Stomach (tissue), 8 donors: ENCODE measurements at regions not wholly inside any gene's neighbourhood (a gene's known extent, or its start where the extent isn't known, plus 50 kb on each side); places are given as distances from the start of the nearest gene placed in this dataset.

Experiments used
- DNase-seq, 2 donors: peaks; one replicate each; pipeline versions ENCODE4 v3.0.0 to v3.0.0-alpha.2; 2013 to 2019
- H3K27ac ChIP-seq, 5 donors: fragments of 200-600 bp in 4 of 5; sonication (generic) in 4 of 5; one replicate each; pipeline ENCODE4 v1.5.1; 2013 to 2019; ENCODE audit warnings: mild to moderate bottlenecking in 1 of 5, moderate library complexity in 1 of 5
- H3K27me3 ChIP-seq, 3 donors: fragments of 200-600 bp; sonication (generic); one replicate each; pipeline ENCODE4 v1.5.1; 2017 to 2019; ENCODE audit warnings: mixed run types in 1 of 3
- H3K36me3 ChIP-seq, 4 donors: fragments of 200-600 bp; sonication (generic); 1 replicate in 3 of 4; 2 replicates in 1 of 4; pipeline ENCODE4 v1.5.1; 2016 to 2019
- H3K4me1 ChIP-seq, 4 donors: fragments of 200-600 bp; sonication (generic); one replicate each; pipeline ENCODE4 v1.5.1; 2016 to 2019
- H3K4me3 ChIP-seq, 4 donors: fragments of 200-600 bp; sonication (generic) in 3 of 4; one replicate each; pipeline ENCODE4 v1.5.1; 2016 to 2019; ENCODE audit warnings: mild to moderate bottlenecking in 1 of 4
- H3K9me3 ChIP-seq, 4 donors: fragments of 200-600 bp; sonication (generic); one replicate each; pipeline ENCODE4 v1.5.1; 2016 to 2019
- CTCF ChIP-seq, 7 experiments: fragments of 450-650 bp in 4 of 7; fragments of 200-600 bp in 3 of 7; sonication (generic) in 3 of 7; IDR thresholded peaks; one replicate each; pipeline ENCODE4 v1.5.1; 2016 to 2019; ENCODE audit warnings: antibody characterized with exemption in 7 of 7, control low read depth in 2 of 7, mild to moderate bottlenecking in 1 of 7
- EP300 ChIP-seq: sonication (generic); formaldehyde crosslinking; IDR thresholded peaks from one replicate; pipeline ENCODE4 v1.6.1; 2017; ENCODE audit warnings: antibody characterized with exemption
- POLR2A ChIP-seq, 4 donors: fragments of 450-650 bp; IDR thresholded peaks; one replicate each; pipeline ENCODE4 v1.6.1; 2016; ENCODE audit warnings: antibody characterized with exemption in 4 of 4, control low read depth in 2 of 4, mild to moderate bottlenecking in 1 of 4, moderate library complexity in 1 of 4
- POLR2AphosphoS5 ChIP-seq, 3 donors: sonication (generic); formaldehyde crosslinking; IDR thresholded peaks; one replicate each; pipeline ENCODE4 v1.6.1; 2016; ENCODE audit warnings: antibody characterized with exemption in 3 of 3
- WGBS, 5 donors: extraction: QIAGEN DNeasy Blood & Tissue Kit in 3 of 5; methylation state at CpG; one replicate each; pipeline versions ENCODE4 v1.1.5 to v1.1.7; 2013 to 2018; 5-methylcytosine and 5-hydroxymethylcytosine counted together
- intact Hi-C: fragments of 100-400 bp; cut with DNase I; formaldehyde crosslinking; loops from one replicate; pipeline ENCODE4 v1.15.1; 2023; ENCODE audit warnings: low total_unique reads
- donor health status: healthy with polysubstance abuse.
- donor health status: Bipolar disorder and iron deficiency.
- donor health status: healthy.

DNA sequence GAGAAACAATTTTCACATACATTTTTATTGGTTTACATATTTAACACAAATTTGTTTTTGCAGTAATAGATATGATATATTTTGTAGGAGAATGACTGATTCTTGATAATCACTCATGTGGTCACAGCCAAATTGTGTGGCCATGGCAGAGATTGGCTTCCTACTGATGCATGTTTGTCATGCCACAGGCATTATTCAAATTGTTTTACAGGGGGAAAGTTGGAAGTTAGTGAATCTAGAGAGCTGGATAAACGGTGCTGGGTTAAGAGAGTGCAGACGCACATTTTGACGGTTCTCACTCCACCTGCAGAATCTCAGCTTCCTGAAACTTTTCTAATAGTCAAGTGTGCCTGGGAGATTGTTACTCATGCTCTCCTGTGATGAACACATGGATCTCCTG, 91.1 kb upstream of the FBN2 start:
- 64 to 78% (median 67%) methylated on average over 3 of the region's 3 CpGs for WGBS, 5 donors
- Histone ChIP-seq H3K4me3 (no peak overlapping the region), H3K27ac (no peak overlapping the region), H3K27me3 (no peaks in the 10 kb centered on the region), H3K36me3 (no peaks in the 10 kb centered on the region), H3K9me3 (no peaks in the 10 kb centered on the region), H3K4me1 (no peaks in the 10 kb centered on the region)
- DNase-seq = no peak
- TF ChIP-seq POLR2A (IDR thresholded peaks at IDR 0.05) (no peak), CTCF (IDR thresholded peaks at IDR 0.05) (no peak), EP300 (no peak), POLR2AphosphoS5 (IDR thresholded peaks at IDR 0.05) (no peak)
- intact Hi-C loops = no loop called here

DNA sequence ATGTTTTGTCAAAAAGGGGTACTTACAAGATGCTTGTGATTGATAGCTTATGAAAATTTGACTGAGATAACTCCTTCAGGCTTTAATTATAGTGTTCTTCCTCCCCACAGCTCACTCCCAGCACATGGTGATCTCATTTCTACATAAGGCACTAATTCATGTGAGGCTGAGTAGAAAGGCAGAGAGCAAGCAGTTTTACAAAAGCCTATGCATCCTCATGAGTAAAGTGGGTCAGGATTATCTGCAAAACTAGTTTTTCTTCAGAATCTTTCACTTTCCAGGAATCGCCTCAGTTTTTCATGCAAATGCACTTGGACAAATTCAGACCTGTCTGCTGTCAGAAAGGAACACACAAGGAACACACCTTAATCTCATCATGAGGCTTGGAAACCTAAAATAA, 92.1 kb upstream of the FBN2 start:
- TF ChIP-seq POLR2A (IDR thresholded peaks at IDR 0.05) = no peak
- TF ChIP-seq EP300 = no peak
- no peak for TF ChIP-seq CTCF (IDR thresholded peaks at IDR 0.05)
- no peak for TF ChIP-seq POLR2AphosphoS5 (IDR thresholded peaks at IDR 0.05)
- no peak overlapping the region for H3K27ac ChIP-seq
- no peaks in the 10 kb centered on the region for H3K9me3 ChIP-seq
- H3K36me3 ChIP-seq = no peaks in the 10 kb centered on the region
- H3K27me3 ChIP-seq = no peaks in the 10 kb centered on the region
- H3K4me1 ChIP-seq = no peaks in the 10 kb centered on the region
- 83 to 94% (median 87%) methylated on average over 1 of the region's 1 CpG for WGBS, 5 donors
- H3K4me3 ChIP-seq = no peak overlapping the region
- DNase-seq = no peak
- intact Hi-C loops = no loop called here

- WGBS, 5 donors = 91 to 100% (median 98%) methylated on average over 1 of the region's 1 CpG
- no peak for TF ChIP-seq CTCF (IDR thresholded peaks at IDR 0.05)
- no peak for TF ChIP-seq POLR2AphosphoS5 (IDR thresholded peaks at IDR 0.05)
- TF ChIP-seq POLR2A (IDR thresholded peaks at IDR 0.05) = no peak
- TF ChIP-seq EP300 = no peak
Observed at GRCh38 chr5:128631771-128632170, 93.7 kb upstream of the FBN2 start.

DNA sequence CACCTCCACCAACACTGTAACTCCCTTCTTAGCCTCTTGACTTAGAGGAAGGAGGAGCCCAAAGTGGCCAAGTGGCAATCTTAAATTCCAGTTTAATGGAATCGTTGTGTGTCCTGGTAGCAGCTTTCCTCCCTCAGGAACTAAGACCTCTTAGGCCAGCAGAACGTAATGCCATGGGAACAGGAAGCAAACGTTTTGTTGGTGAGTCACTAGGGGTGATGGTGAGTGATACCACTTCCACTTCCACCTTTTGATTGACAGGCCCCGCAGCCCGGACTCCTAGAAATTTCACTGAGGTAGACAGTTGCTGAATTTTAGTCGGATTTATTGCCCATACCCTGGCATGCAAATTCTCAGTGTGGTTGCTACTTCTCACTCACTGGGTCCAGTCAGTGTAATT, 94.2 kb upstream of the FBN2 start:
- no peak overlapping the region for H3K27ac ChIP-seq
- H3K36me3 ChIP-seq = no peaks in the 10 kb centered on the region
- WGBS, 5 donors = 67 to 75% (median 71%) methylated on average over 6 of the region's 6 CpGs
- TF ChIP-seq POLR2AphosphoS5 (IDR thresholded peaks at IDR 0.05) (no peak), EP300 (no peak), CTCF (IDR thresholded peaks at IDR 0.05) (no peak), POLR2A (IDR thresholded peaks at IDR 0.05) (no peak)
- intact Hi-C loops = no loop called here
- no peaks in the 10 kb centered on the region for H3K9me3 ChIP-seq
- H3K4me3 ChIP-seq = no peak overlapping the region
- no peak for DNase-seq
- no peaks in the 10 kb centered on the region for H3K27me3 ChIP-seq
- H3K4me1 ChIP-seq = no peaks in the 10 kb centered on the region

More at GRCh38 chr5:128631771-128632170, 93.7 kb upstream of the FBN2 start:
- H3K36me3 ChIP-seq = no peaks in the 10 kb centered on the region
- H3K4me3 ChIP-seq = no peak overlapping the region
- H3K27me3 ChIP-seq = no peaks in the 10 kb centered on the region
- intact Hi-C loops = no loop called here
- H3K27ac ChIP-seq = no peak overlapping the region
- H3K4me1 ChIP-seq = no peaks in the 10 kb centered on the region
- DNase-seq = no peak
- H3K9me3 ChIP-seq = no peaks in the 10 kb centered on the region
